Motor neuron (in vitro differentiated cells): ENCODE measurements at regions not wholly inside any gene's neighbourhood (a gene's known extent, or its start where the extent isn't known, plus 50 kb on each side); places are given as distances from the start of the nearest gene placed in this dataset.

Experiments
- ATAC-seq, 8 experiments: fragments of 200-7000 bp; cut with Tn5 transposase; replicated peaks in 6 of 8; 2 replicates each; pipeline ENCODE4 v1.8.0; 2021; ENCODE audit warnings: mild to moderate bottlenecking in 8 of 8, moderate library complexity in 8 of 8
- H3K27ac ChIP-seq, 2 donors: fragments of 250-450 bp; sonication (Bioruptor Pico); 2 replicates each; pipeline ENCODE4 v1.9.0; 2021; ENCODE audit warnings: antibody characterized with exemption in 2 of 2, mild to moderate bottlenecking in 2 of 2, moderate library complexity in 1 of 2
- H3K4me1 ChIP-seq, 2 donors: fragments of 250-450 bp; sonication (Bioruptor Pico); replicated peaks in 1 of 2; 2 replicates each; pipeline ENCODE4 v1.6.1; 2021; ENCODE audit warnings: antibody characterized with exemption in 2 of 2, mild to moderate bottlenecking in 2 of 2, moderate library complexity in 1 of 2
- H3K4me3 ChIP-seq, 5 donors: fragments of 250-450 bp; sonication (Bioruptor Pico); 2 replicates each; pipeline ENCODE4 v1.9.0; 2021; ENCODE audit warnings: antibody characterized with exemption in 5 of 5, mild to moderate bottlenecking in 5 of 5, moderate library complexity in 4 of 5
- WGBS, 10 experiments: fragments of 450-650 bp; shearing (Covaris generic); methylation state at CpG; one replicate each; pipeline ENCODE4 v1.0.0; 2022; 5-methylcytosine and 5-hydroxymethylcytosine counted together
- in situ Hi-C, 9 experiments: fragments of 400-800 bp; cut with MboI; loops; one replicate each; pipeline ENCODE4 v1.15.0; 2021; ENCODE audit warnings: low sequenced_read_pairs in 9 of 9, low pct_unique_long_range_greater_than_20kb in 2 of 9; ENCODE audit not compliant: unreplicated experiment in 9 of 9

DNA sequence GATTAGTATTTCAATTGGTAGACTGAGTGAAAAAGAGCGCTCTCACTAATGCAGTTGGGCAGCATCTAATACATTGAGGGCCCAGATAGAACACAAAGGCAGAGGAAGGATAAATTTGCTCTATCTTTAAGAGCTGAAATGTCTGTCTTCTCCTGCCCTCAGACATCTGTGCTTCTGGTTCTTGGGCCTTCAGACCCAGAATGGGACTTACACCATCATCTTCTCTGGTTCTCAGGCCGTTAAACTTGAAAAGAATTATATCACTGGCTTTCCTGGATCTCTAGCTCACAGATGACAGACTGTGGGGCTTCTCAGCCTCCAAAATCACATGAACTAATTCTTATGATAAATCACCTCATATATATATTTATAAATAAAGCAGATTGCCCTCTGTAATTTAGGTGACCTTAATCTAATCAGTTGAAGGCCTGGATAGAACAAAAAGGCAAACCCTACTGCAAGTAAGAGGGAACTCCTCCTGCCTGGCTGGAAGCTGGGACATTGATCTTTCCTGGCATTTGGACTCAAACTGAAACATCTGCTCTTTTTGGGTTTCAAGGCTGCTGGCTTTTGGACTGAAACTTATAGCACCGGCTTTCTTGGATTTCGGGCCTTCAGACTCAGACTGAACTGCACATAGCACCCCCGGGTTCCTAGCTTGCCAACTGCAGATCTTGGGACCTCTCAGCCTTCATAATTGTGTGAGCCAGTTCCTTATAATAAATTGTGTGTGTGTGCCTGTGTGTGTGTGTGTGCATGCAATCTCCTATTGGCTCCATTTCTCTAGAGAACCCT is 390.4 kb upstream of the PLXNA2 start:
- Histone ChIP-seq H3K4me3 (no peak overlapping the region), H3K27ac (no peak overlapping the region), H3K4me1 (no peaks in the 10 kb centered on the region)
- in situ Hi-C loops = loop anchor here in 1 of 9 experiments (25.0 kb wide), 1 partner anchor 403 kb away; no protein-coding TSS in a partner anchor
- no peak for ATAC-seq
- 8 to 100% (median 71%) methylated on average over 1 to 5 of the region's 5 CpGs; no CpG with 5 or more reads in 1 of the 10 experiments for WGBS, 10 experiments

DNA sequence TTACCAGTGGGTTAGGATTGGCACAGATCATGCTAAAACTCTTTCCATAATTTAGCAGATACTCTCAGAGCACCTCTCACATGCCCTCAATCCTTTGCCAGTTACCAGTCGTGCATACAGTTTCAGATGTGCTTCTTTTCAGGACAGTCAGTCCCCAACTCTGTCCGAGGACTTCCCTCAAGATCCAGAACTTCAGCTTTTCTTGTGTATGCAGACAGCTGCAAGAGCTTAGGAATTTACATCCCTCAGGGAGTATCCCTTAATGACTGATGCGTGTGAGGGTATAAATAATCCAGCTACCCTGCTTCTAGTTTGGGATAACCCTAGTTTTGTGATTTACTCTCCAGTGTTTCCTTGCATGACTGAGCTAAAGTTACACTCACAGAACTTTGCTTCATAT is 393.0 kb upstream of the PLXNA2 start:
- H3K27ac ChIP-seq = no peak overlapping the region
- in situ Hi-C loops = loop anchor here in 1 of 9 experiments (25.0 kb wide), 1 partner anchor 400 kb away; no protein-coding TSS in a partner anchor
- no peaks in the 10 kb centered on the region for H3K4me1 ChIP-seq
- H3K4me3 ChIP-seq = no peak overlapping the region
- WGBS, 10 experiments = 6 to 100% (median 96%) methylated on average over 2 to 3 of the region's 3 CpGs; no CpG with 5 or more reads in 4 of the 10 experiments
- peak in 1 of 8 experiments; percentile 24 for ATAC-seq

DNA sequence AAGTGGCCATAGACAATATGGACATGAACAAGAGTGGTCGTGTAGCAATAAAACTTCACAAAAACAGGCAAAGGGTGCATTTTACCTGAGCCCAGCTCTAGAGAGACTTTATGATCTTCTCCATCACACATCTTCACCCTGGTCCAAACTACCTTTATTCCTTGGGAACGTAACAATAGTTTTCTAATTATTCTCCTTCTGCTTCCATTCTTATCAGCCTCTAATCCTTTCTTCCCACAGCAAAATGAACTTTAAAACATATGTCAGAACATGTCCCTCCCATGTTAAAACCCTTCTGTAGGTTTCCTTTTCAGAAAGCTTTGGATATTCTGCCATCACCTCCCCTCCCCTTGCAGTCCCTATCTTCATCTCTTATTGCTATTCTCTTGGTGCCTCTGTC is 395.2 kb upstream of the PLXNA2 start:
- in situ Hi-C loops = loop anchor here in 1 of 9 experiments (25.0 kb wide), 1 partner anchor 398 kb away; no protein-coding TSS in a partner anchor
- peaks cover 5 to 11% of the 10 kb centered on the region in 2 donors for H3K4me1 ChIP-seq
- no peak overlapping the region for H3K27ac ChIP-seq
- whole genome bisulfite sequencing, 10 experiments = 17 to 100% (median 81%) methylated on average over 1 to 2 of the region's 2 CpGs; no CpG with 5 or more reads in 1 of the 10 experiments
- no peak for ATAC-seq
- no peak overlapping the region for H3K4me3 ChIP-seq

DNA sequence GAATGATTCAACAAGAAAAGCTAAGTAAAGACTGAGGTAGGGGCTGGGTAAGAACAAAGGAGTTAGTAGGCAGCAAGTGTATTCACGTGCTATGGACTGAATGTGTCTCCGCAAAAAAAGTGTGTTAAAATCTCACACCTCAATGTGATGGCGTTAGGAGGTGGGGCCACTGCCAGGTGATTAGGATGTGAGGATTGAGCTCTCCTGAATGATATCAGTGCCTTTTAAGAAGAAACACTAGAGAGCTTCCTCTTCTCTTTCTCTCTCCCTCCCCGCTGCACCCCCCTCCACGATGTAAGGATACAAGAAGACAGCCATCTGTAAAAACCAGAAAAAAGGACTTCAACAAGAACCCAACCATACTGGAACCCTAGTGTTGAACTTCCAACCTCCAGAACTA is 396.1 kb upstream of the PLXNA2 start:
- H3K4me3 ChIP-seq = no peak overlapping the region
- 0 to 100% (median 80%) methylated on average over 1 to 5 of the region's 5 CpGs; no CpG with 5 or more reads in 1 of the 10 experiments for WGBS, 10 experiments
- peaks cover 7 to 11% of the 10 kb centered on the region in 2 donors for H3K4me1 ChIP-seq
- no peak for ATAC-seq
- in situ Hi-C loops = loop anchor here in 1 of 9 experiments (25.0 kb wide), 1 partner anchor 397 kb away; no protein-coding TSS in a partner anchor
- no peak overlapping the region for H3K27ac ChIP-seq

DNA sequence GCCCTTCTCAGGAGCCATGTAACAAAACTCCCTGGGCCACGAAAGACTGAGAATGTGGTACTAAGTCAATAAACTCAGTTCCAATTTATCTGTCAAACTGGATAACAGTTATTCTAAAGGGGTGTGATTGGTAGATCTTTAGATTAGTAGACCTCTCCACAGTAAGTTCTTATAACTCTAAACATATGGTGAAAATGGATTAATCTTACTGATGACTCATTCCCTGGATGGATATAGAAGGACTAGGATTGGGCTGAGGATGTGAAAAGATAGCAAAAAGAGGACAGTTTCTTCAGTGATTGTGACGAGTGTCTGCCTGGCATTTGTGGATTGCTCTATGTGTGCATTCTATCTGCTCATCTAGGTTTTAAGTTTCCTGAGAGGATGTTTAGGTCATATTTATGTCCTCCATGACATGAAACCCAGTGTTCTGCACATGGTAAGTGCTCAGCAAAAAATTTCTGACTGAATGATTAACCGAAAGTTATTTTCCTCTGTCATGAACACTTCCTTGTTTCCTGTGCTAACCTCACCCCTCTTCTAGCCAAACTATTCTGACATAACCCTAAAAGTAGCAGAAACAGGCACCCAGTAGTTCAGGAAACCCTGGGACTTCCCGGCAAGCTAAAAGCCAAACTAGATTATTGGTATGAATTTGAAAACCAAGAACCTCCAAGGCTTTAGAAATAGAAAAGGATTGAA is 397.5 kb upstream of the PLXNA2 start:
- 44 to 100% (median 89%) methylated on average over 1 to 4 of the region's 4 CpGs; no CpG with 5 or more reads in 1 of the 10 experiments for WGBS, 10 experiments
- H3K4me3 ChIP-seq = no peak overlapping the region
- no peak for ATAC-seq
- no peak overlapping the region for H3K27ac ChIP-seq
- peaks cover 7 to 11% of the 10 kb centered on the region in 2 donors for H3K4me1 ChIP-seq
- in situ Hi-C loops = loop anchor here in 1 of 9 experiments (25.0 kb wide), 1 partner anchor 396 kb away; no protein-coding TSS in a partner anchor

DNA sequence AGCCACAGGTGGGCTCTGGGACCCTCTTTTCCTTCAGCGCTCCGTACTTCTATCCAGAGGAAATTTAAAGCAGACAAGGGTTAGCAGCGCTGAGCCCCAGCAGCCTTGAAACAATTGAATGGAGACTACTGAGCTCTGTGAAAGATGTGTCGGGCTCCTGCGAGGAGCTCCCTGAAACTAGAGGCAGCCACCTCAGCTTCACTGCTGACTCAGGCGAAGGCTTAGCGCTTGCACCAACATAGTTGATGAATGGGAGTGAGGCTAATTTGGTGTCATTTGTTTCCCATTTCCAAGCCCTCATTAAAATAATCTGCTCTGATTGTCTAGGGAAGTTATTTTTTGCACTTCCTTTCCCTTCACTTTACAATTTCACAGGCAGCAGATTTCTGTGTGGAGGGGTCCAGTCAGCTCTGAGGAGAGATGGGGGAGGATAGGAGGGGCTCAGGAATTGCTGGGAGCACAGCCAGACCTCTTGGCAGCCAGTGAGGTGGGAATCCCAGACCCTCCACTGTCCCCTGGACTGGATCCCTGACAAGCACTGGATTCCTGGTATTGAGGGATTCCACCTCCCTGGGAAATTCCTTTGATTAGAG is 398.9 kb upstream of the PLXNA2 start:
- Histone ChIP-seq H3K27ac (no peak overlapping the region), H3K4me1 (peaks cover 11 to 13% of the 10 kb centered on the region in 2 donors), H3K4me3 (no peak overlapping the region)
- peak in 5 of 8 experiments; percentile 65 to 89 (median 84) for ATAC-seq
- in situ Hi-C loops = loop anchor here in 1 of 9 experiments (25.0 kb wide), 1 partner anchor 394 kb away; no protein-coding TSS in a partner anchor
- 0 to 93% (median 80%) methylated on average over 1 to 6 of the region's 7 CpGs; no CpG with 5 or more reads in 3 of the 10 experiments for WGBS, 10 experiments

DNA sequence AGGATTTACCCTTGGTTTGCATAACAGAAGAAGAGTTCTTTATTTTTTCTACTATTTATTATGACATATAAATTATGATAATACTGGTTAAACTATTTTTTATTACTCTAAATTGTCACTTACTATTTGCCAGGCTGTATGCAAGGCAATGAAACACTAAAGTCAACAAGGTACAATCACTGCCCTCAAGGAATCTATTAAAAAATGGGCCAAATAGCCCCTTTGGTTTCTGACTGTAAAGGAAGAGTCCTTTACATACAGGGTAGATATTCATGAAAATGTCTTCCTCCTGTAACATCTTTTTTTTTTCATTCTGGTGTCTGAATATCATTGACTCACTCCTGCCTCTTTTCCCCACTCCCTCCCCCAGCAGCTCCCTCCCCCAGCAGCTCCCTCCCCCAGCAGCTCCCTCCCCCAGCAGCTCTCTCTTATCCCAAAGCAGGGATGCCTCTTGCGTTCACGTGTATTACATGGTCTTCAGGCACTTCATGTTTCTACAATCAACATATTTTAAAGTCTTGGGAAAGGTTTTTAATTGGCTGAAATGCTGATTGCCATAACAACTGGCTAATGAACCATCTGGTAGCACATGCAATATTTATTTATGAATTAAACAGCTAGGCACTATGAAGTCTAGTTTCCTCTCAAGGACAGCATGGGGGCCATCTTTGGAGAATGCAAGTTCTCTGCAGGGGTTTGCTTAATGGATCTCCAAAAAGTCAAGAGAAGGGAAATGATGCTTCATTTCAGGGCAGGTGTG is 400.4 kb upstream of the PLXNA2 start:
- in situ Hi-C loops = loop anchor here in 1 of 9 experiments (25.0 kb wide), 1 partner anchor 393 kb away; no protein-coding TSS in a partner anchor
- ATAC-seq = peak in 3 of 8 experiments; percentile 43 to 66 (median 60)
- H3K4me3 ChIP-seq = no peak overlapping the region
- peaks cover 14 to 19% of the 10 kb centered on the region in 2 donors for H3K4me1 ChIP-seq
- 60 to 100% (median 65%) methylated on average over 1 of the region's 2 CpGs; no CpG with 5 or more reads in 6 of the 10 experiments for WGBS, 10 experiments
- no peak overlapping the region for H3K27ac ChIP-seq

DNA sequence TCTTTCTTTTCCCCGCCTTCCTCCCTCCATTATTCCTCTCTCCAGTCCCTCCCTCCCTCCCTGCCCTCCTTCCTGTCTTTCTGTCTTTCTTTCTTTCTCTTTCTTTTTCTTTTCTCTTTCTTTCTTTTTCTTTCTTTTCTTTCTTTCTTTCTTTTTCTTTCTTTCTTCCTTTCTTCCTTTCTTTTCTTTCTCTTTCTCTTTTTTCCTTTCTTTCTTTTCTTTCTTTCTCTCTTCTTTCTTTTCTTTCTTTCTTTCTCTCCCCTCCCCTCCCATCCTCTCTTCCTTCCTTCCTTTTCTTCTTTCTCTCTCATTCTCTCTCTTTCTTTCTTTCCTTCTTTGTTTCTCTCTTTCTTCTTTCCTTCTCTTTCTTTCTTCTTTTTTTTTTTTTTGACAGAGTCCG is 402.2 kb upstream of the PLXNA2 start:
- in situ Hi-C loops = loop anchor here in 1 of 9 experiments (25.0 kb wide), 1 partner anchor 391 kb away; no protein-coding TSS in a partner anchor
- ATAC-seq = no peak
- Histone ChIP-seq H3K27ac (no peak overlapping the region), H3K4me3 (no peak overlapping the region), H3K4me1 (peaks cover 14 to 22% of the 10 kb centered on the region in 2 donors)
- 0 to 100% (median 80%) methylated on average over 1 to 2 of the region's 2 CpGs; no CpG with 5 or more reads in 1 of the 10 experiments for WGBS, 10 experiments

DNA sequence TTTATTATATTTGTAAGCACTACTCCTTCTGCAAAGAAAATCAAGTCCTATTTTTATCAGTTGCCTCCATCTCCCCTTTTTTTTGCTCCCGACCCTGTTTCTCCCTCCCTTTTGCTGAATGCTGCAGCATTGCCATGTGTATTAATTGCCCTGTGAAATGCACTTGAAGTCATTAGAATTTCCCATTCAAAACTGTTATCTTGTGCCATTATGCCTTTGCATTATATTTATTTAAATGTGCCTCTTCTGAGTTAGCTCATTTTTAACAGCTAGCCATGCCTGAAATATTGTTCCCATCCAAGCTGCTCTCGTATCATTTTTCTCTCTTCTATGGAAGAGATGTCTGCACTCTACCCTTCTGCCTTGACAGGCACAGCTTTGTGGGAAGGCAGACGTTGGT is 404.0 kb upstream of the PLXNA2 start:
- no peak overlapping the region for H3K4me3 ChIP-seq
- whole genome bisulfite sequencing, 10 experiments = 7 to 100% (median 67%) methylated on average over 1 to 3 of the region's 3 CpGs; no CpG with 5 or more reads in 1 of the 10 experiments
- ATAC-seq = peak in 1 of 8 experiments; percentile 23
- in situ Hi-C loops = loop anchor here in 1 of 9 experiments (25.0 kb wide), 1 partner anchor 389 kb away; no protein-coding TSS in a partner anchor
- no peak overlapping the region for H3K27ac ChIP-seq
- H3K4me1 ChIP-seq = peaks cover 20 to 39% of the 10 kb centered on the region in 2 donors

DNA sequence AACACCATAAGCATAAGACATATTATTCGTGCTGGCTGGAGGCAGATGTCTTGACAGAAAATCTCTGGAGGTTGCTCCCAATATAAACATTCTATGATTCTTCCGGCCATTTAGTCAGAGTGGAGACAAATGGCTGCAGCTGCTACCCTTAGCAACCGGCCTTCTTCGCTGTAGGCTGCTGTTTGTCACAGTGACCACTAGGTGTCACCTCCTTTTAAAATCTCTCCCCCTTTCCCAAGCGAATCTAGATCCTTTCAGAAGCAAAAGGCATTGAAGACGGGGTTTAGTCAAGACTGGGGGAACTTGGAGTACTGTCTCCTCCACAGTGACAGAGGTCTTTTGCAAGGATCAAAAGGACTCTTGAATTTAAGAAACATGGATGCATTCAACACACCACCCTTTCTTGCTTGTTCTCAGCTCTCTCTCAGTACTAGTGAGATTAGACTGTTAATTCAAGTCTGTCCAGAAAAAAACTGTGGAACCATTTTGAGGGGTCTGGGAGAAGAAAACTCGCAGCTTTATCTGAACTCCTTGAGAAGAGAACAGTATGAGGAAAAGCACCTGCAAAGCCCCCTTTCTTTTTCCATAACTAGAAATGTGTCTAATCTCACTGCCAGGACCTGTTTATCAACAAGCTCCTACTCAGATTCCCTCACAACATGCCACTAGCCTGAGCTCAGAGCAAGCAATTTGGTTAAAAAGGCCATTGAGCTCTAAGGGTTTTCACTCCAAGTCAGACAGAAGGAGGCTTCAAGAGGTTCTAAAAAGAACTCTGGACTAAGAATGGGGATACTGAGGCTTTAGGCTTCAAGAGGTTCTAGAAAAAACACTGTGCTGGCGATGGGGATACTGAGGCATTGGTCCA is 408.3 kb upstream of the PLXNA2 start:
- 0 to 40% (median 16%) methylated on average over 3 to 8 of the region's 8 CpGs; no CpG with 5 or more reads in 1 of the 10 experiments for WGBS, 10 experiments
- peak; percentile 80 to 99 (median 96) for ATAC-seq
- in situ Hi-C loops = loop anchor here in 1 of 9 experiments (25.0 kb wide), 1 partner anchor 535 kb away; no protein-coding TSS in a partner anchor
- Histone ChIP-seq H3K27ac (peak overlapping the region in 1 of 2 donors; percentile 1), H3K4me1 (peaks cover 16 to 36% of the 10 kb centered on the region in 2 donors), H3K4me3 (no peak overlapping the region)

DNA sequence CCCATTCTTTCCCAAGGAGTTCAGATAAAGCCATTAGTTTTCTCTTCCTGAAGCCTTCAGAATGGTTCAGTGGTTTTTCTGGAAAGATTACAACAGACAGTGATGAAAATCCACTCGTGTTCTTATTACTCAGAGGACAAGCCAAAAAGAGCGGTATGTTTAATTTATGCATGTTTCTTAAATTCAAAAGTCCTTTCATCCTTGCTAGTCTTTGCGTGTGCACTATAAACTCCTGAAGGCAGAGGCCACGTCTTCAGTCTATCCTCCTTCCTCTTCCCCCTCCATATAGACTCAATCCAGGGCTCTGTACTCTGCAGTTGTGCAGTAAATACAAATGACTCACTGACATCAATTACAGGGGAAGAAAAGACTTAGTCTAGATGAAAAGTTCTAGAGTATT is 409.2 kb upstream of the PLXNA2 start:
- Histone ChIP-seq H3K4me3 (no peak overlapping the region), H3K4me1 (peaks cover 13 to 27% of the 10 kb centered on the region in 2 donors), H3K27ac (no peak overlapping the region)
- ATAC-seq = peak in 2 of 8 experiments; percentile 17 to 22
- 0 to 74% (median 60%) methylated on average over 1 to 4 of the region's 4 CpGs; no CpG with 5 or more reads in 2 of the 10 experiments for WGBS, 10 experiments
- in situ Hi-C loops = loop anchor here in 1 of 9 experiments (25.0 kb wide), 1 partner anchor 534 kb away; no protein-coding TSS in a partner anchor
